ENCODE measurements at regions not wholly inside any gene's neighbourhood (a gene's known extent, or its start where the extent isn't known, plus 50 kb on each side); places are given as distances from the start of the nearest gene placed in this dataset.

GRCh38 chr18:57210716-57211411 lies 64.0 kb downstream of the BOD1L2 start:
- peak overlapping the region in 3 of 4 donors; percentile 53 to 83 (median 70) for H3K27ac ChIP-seq
- TF ChIP-seq CTCF (IDR thresholded peaks at IDR 0.05) (no peak), POLR2A (IDR thresholded peaks at IDR 0.05) (no peak)
- DNase-seq, result peak in 2 of 3 donors; percentile 53 to 54

GRCh38 chr18:57211412-57211750 lies 64.5 kb downstream of the BOD1L2 start:
- TF ChIP-seq CTCF (IDR thresholded peaks at IDR 0.05), result no peak
- no peak for TF ChIP-seq POLR2A (IDR thresholded peaks at IDR 0.05)

More at GRCh38 chr18:57210716-57211411, 64.0 kb downstream of the BOD1L2 start:
- no peaks in the 10 kb centered on the region for H3K36me3 ChIP-seq
- H3K4me1 ChIP-seq, result peaks cover 0 to 23% (median 0%) of the 10 kb centered on the region in 4 donors
- H3K27me3 ChIP-seq, result no peaks in the 10 kb centered on the region
- no peak overlapping the region for H3K4me3 ChIP-seq
- no peaks in the 10 kb centered on the region for H3K9me3 ChIP-seq

GRCh38 chr18:57211776-57212175 lies 64.9 kb downstream of the BOD1L2 start:
- Histone ChIP-seq H3K4me3 (no peak overlapping the region), H3K27me3 (no peaks in the 10 kb centered on the region), H3K36me3 (no peaks in the 10 kb centered on the region), H3K4me1 (peaks cover 0 to 23% (median 0%) of the 10 kb centered on the region in 4 donors), H3K27ac (no peak overlapping the region), H3K9me3 (no peaks in the 10 kb centered on the region)
- TF ChIP-seq POLR2A (IDR thresholded peaks at IDR 0.05) (no peak), CTCF (IDR thresholded peaks at IDR 0.05) (no peak)
- no peak for DNase-seq

More at GRCh38 chr18:57211412-57211750, 64.5 kb downstream of the BOD1L2 start:
- peak overlapping the region in 1 of 4 donors; percentile 83 for H3K27ac ChIP-seq
- DNase-seq, result no peak
- no peaks in the 10 kb centered on the region for H3K27me3 ChIP-seq
- H3K9me3 ChIP-seq, result no peaks in the 10 kb centered on the region
- no peak overlapping the region for H3K4me3 ChIP-seq
- peaks cover 0 to 23% (median 0%) of the 10 kb centered on the region in 4 donors for H3K4me1 ChIP-seq
- no peaks in the 10 kb centered on the region for H3K36me3 ChIP-seq

- no peak for TF ChIP-seq POLR2A (IDR thresholded peaks at IDR 0.05)
- no peak for TF ChIP-seq CTCF (IDR thresholded peaks at IDR 0.05)
Measured at GRCh38 chr18:57212678-57213077, 65.8 kb downstream of the BOD1L2 start.

DNA sequence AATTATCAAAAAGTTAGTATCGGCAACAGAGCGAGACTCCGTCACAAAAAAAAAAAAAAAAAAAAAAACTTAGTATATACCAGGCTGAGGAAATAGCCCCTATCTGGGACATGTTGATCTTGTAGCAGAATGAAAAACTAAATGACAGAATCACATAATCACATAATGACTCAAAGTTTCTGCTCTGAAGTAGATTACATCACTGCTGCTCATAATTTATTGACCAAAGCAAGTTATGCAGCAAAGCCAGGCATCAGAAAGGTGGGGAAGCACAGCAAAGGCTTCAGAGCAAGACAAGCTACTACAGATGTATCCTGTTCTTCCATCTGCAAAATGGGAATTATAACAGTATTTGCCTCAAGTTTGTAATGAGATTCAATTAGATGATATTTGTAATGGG lies 68.1 kb downstream of the BOD1L2 start:
- no peak overlapping the region for H3K27ac ChIP-seq
- H3K9me3 ChIP-seq, result no peaks in the 10 kb centered on the region
- DNase-seq, result no peak
- no peak for TF ChIP-seq CTCF (IDR thresholded peaks at IDR 0.05)
- no peak for TF ChIP-seq POLR2A (IDR thresholded peaks at IDR 0.05)
- H3K36me3 ChIP-seq, result no peaks in the 10 kb centered on the region
- H3K4me3 ChIP-seq, result no peak overlapping the region
- peaks cover 0 to 13% (median 0%) of the 10 kb centered on the region in 4 donors for H3K4me1 ChIP-seq
- no peaks in the 10 kb centered on the region for H3K27me3 ChIP-seq

More at GRCh38 chr18:57212678-57213077, 65.8 kb downstream of the BOD1L2 start:
- Histone ChIP-seq H3K9me3 (no peaks in the 10 kb centered on the region), H3K4me1 (peaks cover 0 to 23% (median 0%) of the 10 kb centered on the region in 4 donors), H3K36me3 (no peaks in the 10 kb centered on the region), H3K27me3 (no peaks in the 10 kb centered on the region), H3K4me3 (no peak overlapping the region), H3K27ac (no peak overlapping the region)
- no peak for DNase-seq
